GM12878 (cell line): ENCODE measurements at regions not wholly inside any gene's neighbourhood (a gene's known extent, or its start where the extent isn't known, plus 50 kb on each side); places are given as distances from the start of the nearest gene placed in this dataset.

Source experiments
- BHLHE40 ChIP-seq, 2 experiments: fragments of 450-650 bp in 1 of 2; IDR thresholded peaks; 2 replicates each; pipeline ENCODE4 v1.6.1; 2011 to 2017; ENCODE audit warnings: low read depth in 2 of 2, borderline replicate concordance in 1 of 2, improper control_type of control experiment in 1 of 2, low read length in 1 of 2, mild to moderate bottlenecking in 1 of 2
- CHD1 ChIP-seq: IDR thresholded peaks from 2 replicates; pipeline ENCODE4 v1.6.1; 2012; ENCODE audit warnings: low read depth, low read length, improper control_type of control experiment
- POLR2A ChIP-seq: IDR thresholded peaks from 2 replicates; pipeline ENCODE4 v1.6.1; 2011; ENCODE audit warnings: low read depth, mild to moderate bottlenecking, low read length
- POLR2AphosphoS5 ChIP-seq: IDR thresholded peaks from 2 replicates; pipeline ENCODE4 v1.6.1; 2011; ENCODE audit warnings: mild to moderate bottlenecking, low read length, inconsistent platforms
- SP1 ChIP-seq: IDR thresholded peaks from one replicate; pipeline ENCODE4 v1.6.1; 2011; ENCODE audit warnings: low read depth, low read length
- TBL1XR1 ChIP-seq: IDR thresholded peaks from 2 replicates; pipeline ENCODE4 v1.6.1; 2012; ENCODE audit warnings: low read depth, low read length, improper control_type of control experiment
- TCF7 ChIP-seq: IDR thresholded peaks from 2 replicates; pipeline ENCODE4 v1.6.1; 2014; ENCODE audit warnings: antibody characterized with exemption, borderline replicate concordance
- TF ChIP-seq, protein P1 (sequence below), 3 experiments: IDR thresholded peaks in 2 of 3; conservative IDR thresholded peaks in 1 of 3; 2 replicates each; pipeline ENCODE4 v1.5.1; 2011; ENCODE audit warnings: low read depth in 3 of 3, low read length in 3 of 3, mild to moderate bottlenecking in 3 of 3, control low read depth in 2 of 3, moderate library complexity in 2 of 3, inconsistent platforms in 1 of 3, mixed read lengths in 1 of 3; ENCODE audit not compliant: control insufficient read depth in 2 of 3, insufficient read depth in 1 of 3; ENCODE audit errors: extremely low read depth in 1 of 3

DNA sequence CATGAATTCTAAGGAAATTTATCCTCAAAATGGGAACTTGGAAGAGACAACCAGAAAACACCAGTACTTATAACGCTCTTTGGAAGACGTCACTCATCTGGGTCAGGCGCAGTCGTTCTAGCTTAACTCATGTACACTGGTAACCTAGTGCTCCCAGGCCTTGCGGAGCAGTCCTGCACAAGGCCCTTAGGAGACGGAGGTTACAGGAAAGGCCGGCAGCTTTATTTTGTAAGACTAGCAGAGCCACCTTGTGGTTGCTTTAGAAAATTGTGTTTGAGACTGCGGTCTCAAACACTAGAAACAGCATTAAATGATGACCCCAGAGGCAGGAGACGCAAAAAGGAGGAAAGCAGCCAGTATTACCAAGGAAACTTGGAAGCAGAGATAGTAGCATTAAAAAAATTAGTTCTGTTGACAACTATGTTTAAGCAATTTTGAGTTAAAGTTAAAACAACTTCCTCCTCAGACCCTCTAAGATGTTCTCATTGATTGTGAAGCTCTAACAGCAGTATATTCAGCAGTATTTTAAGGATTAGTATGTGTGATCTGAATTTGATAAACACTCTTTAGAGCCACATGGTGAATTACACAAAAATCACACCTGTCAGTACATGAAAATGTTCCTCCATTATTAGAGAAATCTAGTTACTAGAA, 141.9 kb upstream of the C2CD4B start:
- TF ChIP-seq POLR2A (no peak), BHLHE40 (IDR thresholded peaks at IDR 0.05; ENCODE audit: borderline replicate concordance in 1 of 2, low read depth in 2 of 2, low read length in 1 of 2) (no peak), TCF7 (no peak), SP1 (no peak), TBL1XR1 (no peak), POLR2AphosphoS5 (no peak), CHD1 (no peak)
- TF ChIP-seq, protein P1, sequence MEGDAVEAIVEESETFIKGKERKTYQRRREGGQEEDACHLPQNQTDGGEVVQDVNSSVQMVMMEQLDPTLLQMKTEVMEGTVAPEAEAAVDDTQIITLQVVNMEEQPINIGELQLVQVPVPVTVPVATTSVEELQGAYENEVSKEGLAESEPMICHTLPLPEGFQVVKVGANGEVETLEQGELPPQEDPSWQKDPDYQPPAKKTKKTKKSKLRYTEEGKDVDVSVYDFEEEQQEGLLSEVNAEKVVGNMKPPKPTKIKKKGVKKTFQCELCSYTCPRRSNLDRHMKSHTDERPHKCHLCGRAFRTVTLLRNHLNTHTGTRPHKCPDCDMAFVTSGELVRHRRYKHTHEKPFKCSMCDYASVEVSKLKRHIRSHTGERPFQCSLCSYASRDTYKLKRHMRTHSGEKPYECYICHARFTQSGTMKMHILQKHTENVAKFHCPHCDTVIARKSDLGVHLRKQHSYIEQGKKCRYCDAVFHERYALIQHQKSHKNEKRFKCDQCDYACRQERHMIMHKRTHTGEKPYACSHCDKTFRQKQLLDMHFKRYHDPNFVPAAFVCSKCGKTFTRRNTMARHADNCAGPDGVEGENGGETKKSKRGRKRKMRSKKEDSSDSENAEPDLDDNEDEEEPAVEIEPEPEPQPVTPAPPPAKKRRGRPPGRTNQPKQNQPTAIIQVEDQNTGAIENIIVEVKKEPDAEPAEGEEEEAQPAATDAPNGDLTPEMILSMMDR (IDR thresholded peaks at IDR 0.05 in 2 of 3, conservative IDR thresholded peaks at IDR 0.05 in 1 of 3; ENCODE audit: control insufficient read depth in 2 of 3, extremely low read depth in 1 of 3, insufficient read depth in 1 of 3, low read depth in 3 of 3, low read length in 3 of 3), result peak; percentile 45 to 62 (median 52); a peak in 4 of 6 replicates
